Astrocyte (in vitro differentiated cells and primary cell): ENCODE measurements at regions not wholly inside any gene's neighbourhood (a gene's known extent, or its start where the extent isn't known, plus 50 kb on each side); places are given as distances from the start of the nearest gene placed in this dataset.

Source experiments
- DNase-seq: peaks from one replicate; pipeline ENCODE4 v3.0.0-alpha.2; 2010; ENCODE audit warnings: low read depth
- FAIRE-seq: peaks from 2 replicates; lab custom pipeline; 2011; peaks lifted over from hg19 to GRCh38; lab: Jason Lieb, UNC
- H2AFZ ChIP-seq: 2 replicates; pipeline ENCODE4 v1.6.0; 2012; ENCODE audit warnings: low read depth, low read length, inconsistent platforms
- H3K27ac ChIP-seq: 2 replicates; pipeline ENCODE4 v1.5.1; 2011; ENCODE audit warnings: low read depth, low read length, inconsistent platforms
- H3K27me3 ChIP-seq: 2 replicates; pipeline ENCODE4 v1.6.0; 2011; ENCODE audit warnings: low read length, inconsistent platforms; ENCODE audit not compliant: insufficient read depth
- H3K36me3 ChIP-seq: 2 replicates; pipeline ENCODE4 v1.5.1; 2011; ENCODE audit warnings: low read length, inconsistent platforms; ENCODE audit not compliant: insufficient read depth
- H3K4me1 ChIP-seq: 2 replicates; pipeline ENCODE4 v1.5.1; 2011; ENCODE audit warnings: low read length, inconsistent platforms; ENCODE audit not compliant: insufficient read depth
- H3K4me2 ChIP-seq: 2 replicates; pipeline ENCODE4 v1.6.0; 2012; ENCODE audit warnings: low read length, inconsistent platforms
- H3K4me3 ChIP-seq: 2 replicates; pipeline ENCODE4 v1.5.1; 2011; ENCODE audit warnings: low read depth, mild to moderate bottlenecking, low read length, inconsistent platforms; ENCODE audit not compliant: insufficient read depth
- H3K79me2 ChIP-seq: 2 replicates; pipeline ENCODE4 v1.6.0; 2012; ENCODE audit warnings: mild to moderate bottlenecking, low read length, inconsistent platforms; ENCODE audit not compliant: insufficient read depth
- H3K9ac ChIP-seq: 2 replicates; pipeline ENCODE4 v1.6.0; 2012; ENCODE audit warnings: mild to moderate bottlenecking, low read length, inconsistent platforms
- H3K9me3 ChIP-seq: 2 replicates; pipeline ENCODE4 v1.5.1; 2012; ENCODE audit warnings: low read depth, mild to moderate bottlenecking, low read length, inconsistent platforms; ENCODE audit not compliant: insufficient read depth
- H4K20me1 ChIP-seq: 2 replicates; pipeline ENCODE4 v1.6.0; 2012; ENCODE audit warnings: low read length, inconsistent platforms; ENCODE audit not compliant: insufficient read depth
- H3K27ac Mint-ChIP-seq: one replicate; pipeline ENCODE4 v1.8.0; 2021; ENCODE audit warnings: mild to moderate bottlenecking, mixed read lengths; ENCODE audit not compliant: unreplicated experiment
- H3K27me3 Mint-ChIP-seq: one replicate; pipeline ENCODE4 v1.8.0; 2021; ENCODE audit warnings: low read depth, mixed read lengths; ENCODE audit not compliant: unreplicated experiment
- H3K36me3 Mint-ChIP-seq: one replicate; pipeline ENCODE4 v1.8.0; 2021; ENCODE audit warnings: low read depth, mixed read lengths; ENCODE audit not compliant: unreplicated experiment
- H3K4me1 Mint-ChIP-seq: one replicate; pipeline ENCODE4 v1.8.0; 2021; ENCODE audit warnings: low read depth, mixed read lengths; ENCODE audit not compliant: unreplicated experiment
- H3K4me3 Mint-ChIP-seq: one replicate; pipeline ENCODE4 v1.8.0; 2021; ENCODE audit warnings: mild to moderate bottlenecking, moderate library complexity, mixed read lengths; ENCODE audit not compliant: unreplicated experiment
- H3K9me3 Mint-ChIP-seq: one replicate; pipeline ENCODE4 v1.8.0; 2021; ENCODE audit warnings: mild to moderate bottlenecking, mixed read lengths; ENCODE audit not compliant: unreplicated experiment
- EZH2 ChIP-seq: IDR thresholded peaks from 2 replicates; pipeline ENCODE4 v1.6.1; 2012; ENCODE audit warnings: mild to moderate bottlenecking, low read length, inconsistent platforms; ENCODE audit not compliant: insufficient read depth
- TF ChIP-seq, protein P1 (sequence below): IDR thresholded peaks from 2 replicates; pipeline ENCODE4 v1.5.1; 2011; ENCODE audit warnings: low read depth, mild to moderate bottlenecking, inconsistent platforms, low read length, moderate library complexity; ENCODE audit not compliant: insufficient read depth

DNA sequence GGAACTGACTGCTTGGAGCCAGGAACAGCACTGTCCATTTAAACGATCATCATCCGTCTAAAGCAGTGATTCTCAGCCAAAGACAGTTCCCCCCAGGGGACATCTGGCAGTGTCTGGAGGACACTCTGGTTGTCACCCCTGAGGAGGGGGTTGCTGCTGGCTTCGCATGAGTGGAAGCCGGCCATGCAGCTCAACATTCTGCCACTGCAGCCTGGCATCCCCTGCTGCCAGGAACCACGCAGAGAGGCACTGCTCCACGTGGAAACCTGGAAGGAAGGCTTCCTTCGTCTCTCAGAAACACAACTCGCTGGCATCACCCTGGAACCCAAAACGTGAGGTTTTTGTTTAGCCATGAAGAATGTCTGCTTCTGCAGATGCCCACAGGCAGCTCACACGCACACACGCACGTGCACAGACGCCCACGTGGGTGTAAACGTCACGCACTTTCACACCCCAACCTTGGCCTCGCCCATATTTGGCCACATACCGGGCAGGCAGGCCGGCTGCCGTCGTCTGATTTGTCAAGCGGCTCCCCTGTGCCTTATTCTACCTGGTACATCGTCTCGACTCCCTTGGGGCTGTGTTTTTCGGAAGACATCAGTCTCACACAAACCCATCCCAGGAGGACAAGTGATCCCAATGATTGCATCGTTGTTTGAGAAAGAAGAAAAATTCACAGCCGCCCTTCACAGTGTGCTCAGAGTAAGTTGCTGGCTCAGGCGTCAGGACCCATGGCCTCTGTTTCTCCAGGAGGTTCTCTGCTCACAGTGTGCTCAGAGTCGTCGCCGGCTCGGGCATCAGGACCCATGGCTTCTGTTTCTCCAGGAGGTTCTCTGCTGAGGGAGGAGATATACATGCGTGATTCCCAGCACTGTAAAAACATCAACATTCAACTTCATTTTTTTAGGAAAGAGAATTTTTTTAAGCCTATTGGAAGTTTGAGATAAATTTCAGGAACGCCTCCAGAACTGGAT, 127.2 kb upstream of the PPP2R2D start:
- Histone ChIP-seq H3K4me1 (no peaks in the 10 kb centered on the region), H3K4me3 (no peak overlapping the region), H3K9me3 (peaks cover 22% of the 10 kb centered on the region), H3K27ac (no peak overlapping the region), H3K4me2 (no peak overlapping the region), H4K20me1 (no peaks in the 10 kb centered on the region), H3K36me3 (no peaks in the 10 kb centered on the region), H3K27me3 (no peaks in the 10 kb centered on the region), H3K79me2 (no peaks in the 10 kb centered on the region), H2AFZ (no peak overlapping the region), H3K9ac (no peak overlapping the region)
- Mint-ChIP-seq H3K27me3 (peaks cover 22% of the 10 kb centered on the region), H3K27ac (no peak overlapping the region), H3K4me3 (peak overlapping the region; percentile 45), H3K36me3 (peaks cover 3% of the 10 kb centered on the region), H3K9me3 (peaks cover 29% of the 10 kb centered on the region), H3K4me1 (no peaks in the 10 kb centered on the region)
- DNase-seq (no peak), FAIRE-seq (no peak)
- TF ChIP-seq EZH2: no peak
- TF ChIP-seq, protein P1, sequence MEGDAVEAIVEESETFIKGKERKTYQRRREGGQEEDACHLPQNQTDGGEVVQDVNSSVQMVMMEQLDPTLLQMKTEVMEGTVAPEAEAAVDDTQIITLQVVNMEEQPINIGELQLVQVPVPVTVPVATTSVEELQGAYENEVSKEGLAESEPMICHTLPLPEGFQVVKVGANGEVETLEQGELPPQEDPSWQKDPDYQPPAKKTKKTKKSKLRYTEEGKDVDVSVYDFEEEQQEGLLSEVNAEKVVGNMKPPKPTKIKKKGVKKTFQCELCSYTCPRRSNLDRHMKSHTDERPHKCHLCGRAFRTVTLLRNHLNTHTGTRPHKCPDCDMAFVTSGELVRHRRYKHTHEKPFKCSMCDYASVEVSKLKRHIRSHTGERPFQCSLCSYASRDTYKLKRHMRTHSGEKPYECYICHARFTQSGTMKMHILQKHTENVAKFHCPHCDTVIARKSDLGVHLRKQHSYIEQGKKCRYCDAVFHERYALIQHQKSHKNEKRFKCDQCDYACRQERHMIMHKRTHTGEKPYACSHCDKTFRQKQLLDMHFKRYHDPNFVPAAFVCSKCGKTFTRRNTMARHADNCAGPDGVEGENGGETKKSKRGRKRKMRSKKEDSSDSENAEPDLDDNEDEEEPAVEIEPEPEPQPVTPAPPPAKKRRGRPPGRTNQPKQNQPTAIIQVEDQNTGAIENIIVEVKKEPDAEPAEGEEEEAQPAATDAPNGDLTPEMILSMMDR: no peak

DNA sequence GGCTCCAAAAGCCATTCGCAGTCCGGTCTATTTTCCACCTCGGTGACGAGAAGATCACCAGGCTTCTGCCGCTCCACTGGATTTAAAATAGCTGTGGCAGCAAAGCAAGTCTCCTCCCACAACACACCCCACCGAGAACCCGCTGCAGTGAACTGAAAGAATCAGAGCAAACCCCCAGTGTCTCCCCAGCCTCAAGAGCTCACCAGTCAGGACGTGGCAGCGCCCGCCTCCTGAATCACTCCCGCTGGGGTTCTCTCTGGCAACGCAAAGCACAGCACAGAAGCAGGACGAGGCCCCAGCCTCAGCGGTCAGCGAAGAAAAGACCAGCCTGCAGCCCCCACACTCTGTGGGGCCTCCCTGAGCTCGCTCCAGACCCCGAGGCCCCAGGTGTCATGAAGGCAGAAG, 126.1 kb upstream of the PPP2R2D start:
- Histone ChIP-seq H3K36me3 (no peaks in the 10 kb centered on the region), H3K27ac (no peak overlapping the region), H3K4me3 (no peak overlapping the region), H3K4me2 (no peak overlapping the region), H3K4me1 (no peaks in the 10 kb centered on the region), H3K9ac (no peak overlapping the region), H4K20me1 (no peaks in the 10 kb centered on the region), H3K79me2 (no peaks in the 10 kb centered on the region), H2AFZ (no peak overlapping the region), H3K9me3 (peaks cover 22% of the 10 kb centered on the region), H3K27me3 (no peaks in the 10 kb centered on the region)
- FAIRE-seq (no peak), DNase-seq (no peak)
- H3K4me3 Mint-ChIP-seq: no peak overlapping the region
- H3K27me3 Mint-ChIP-seq: peaks cover 22% of the 10 kb centered on the region
- H3K36me3 Mint-ChIP-seq: peaks cover 4% of the 10 kb centered on the region
- H3K27ac Mint-ChIP-seq: no peak overlapping the region
- peaks cover 32% of the 10 kb centered on the region for H3K9me3 Mint-ChIP-seq
- TF ChIP-seq, protein P1: no peak
- TF ChIP-seq EZH2: no peak
- H3K4me1 Mint-ChIP-seq: no peaks in the 10 kb centered on the region

DNA sequence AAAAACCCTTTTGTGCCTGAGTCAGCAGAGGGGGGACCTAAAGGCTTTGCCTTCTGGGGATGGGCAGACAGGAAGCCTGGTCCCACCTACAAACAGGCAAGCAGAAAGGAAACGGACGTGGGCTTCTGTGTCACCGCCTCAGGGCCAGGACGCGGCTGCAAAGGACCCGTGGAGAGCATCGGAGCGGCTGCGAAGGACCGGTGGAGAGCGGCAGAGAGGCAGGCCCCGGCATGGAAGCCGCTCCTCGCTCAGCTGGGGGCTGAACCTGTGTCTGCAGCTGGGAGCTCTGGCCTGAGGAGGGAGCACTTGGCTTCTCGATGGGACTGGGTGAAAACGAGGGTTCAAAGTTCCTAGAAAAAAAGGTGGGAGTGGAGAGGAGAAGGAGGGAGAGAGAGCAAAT, 125.4 kb upstream of the PPP2R2D start:
- no peaks in the 10 kb centered on the region for H3K36me3 ChIP-seq
- no peak overlapping the region for H2AFZ ChIP-seq

More for the DNA sequence above, 125.4 kb upstream of the PPP2R2D start:
- H3K9me3 ChIP-seq: peaks cover 22% of the 10 kb centered on the region
- Mint-ChIP-seq H3K36me3 (peaks cover 4% of the 10 kb centered on the region), H3K4me3 (no peak overlapping the region), H3K4me1 (no peaks in the 10 kb centered on the region), H3K27me3 (peaks cover 18% of the 10 kb centered on the region), H3K27ac (no peak overlapping the region), H3K9me3 (peaks cover 32% of the 10 kb centered on the region)
- no peak for DNase-seq
- no peaks in the 10 kb centered on the region for H3K79me2 ChIP-seq
- TF ChIP-seq EZH2: no peak
- TF ChIP-seq, protein P1: no peak
- FAIRE-seq: no peak
- no peak overlapping the region for H3K4me2 ChIP-seq
- H3K9ac ChIP-seq: no peak overlapping the region
- H3K27me3 ChIP-seq: no peaks in the 10 kb centered on the region
- H3K4me3 ChIP-seq: no peak overlapping the region
- H3K27ac ChIP-seq: no peak overlapping the region
- H3K4me1 ChIP-seq: no peaks in the 10 kb centered on the region
- H4K20me1 ChIP-seq: no peaks in the 10 kb centered on the region
